ENCODE measurements at regions not wholly inside any gene's neighbourhood (a gene's known extent, or its start where the extent isn't known, plus 50 kb on each side); places are given as distances from the start of the nearest gene placed in this dataset.

DNA sequence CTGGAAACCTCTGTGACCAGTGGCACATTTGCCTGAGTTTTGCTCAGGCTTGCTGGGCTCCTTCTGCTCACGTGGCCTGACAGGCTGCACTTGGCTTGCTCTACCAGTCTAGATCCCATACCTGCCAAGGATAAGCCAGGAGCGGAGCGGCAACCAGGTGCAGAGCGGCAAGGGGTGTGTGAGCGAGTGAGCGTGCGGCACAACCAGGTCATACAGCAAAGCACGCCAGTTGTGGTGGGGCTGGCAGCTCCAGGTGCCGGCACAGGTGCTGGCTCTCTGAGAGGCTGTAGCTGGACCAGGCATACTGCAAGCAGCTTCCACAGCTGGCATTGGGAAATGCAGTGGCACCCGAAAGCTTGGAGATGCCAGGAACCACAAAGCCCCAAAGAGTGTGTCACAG is 1495.1 kb downstream of the PCDH7 start:
- H3K4me3 ChIP-seq (ENCODE audit: low read length) = no peak overlapping the region
- no peak for DNase-seq (ENCODE audit: low read depth, low spot score)

DNA sequence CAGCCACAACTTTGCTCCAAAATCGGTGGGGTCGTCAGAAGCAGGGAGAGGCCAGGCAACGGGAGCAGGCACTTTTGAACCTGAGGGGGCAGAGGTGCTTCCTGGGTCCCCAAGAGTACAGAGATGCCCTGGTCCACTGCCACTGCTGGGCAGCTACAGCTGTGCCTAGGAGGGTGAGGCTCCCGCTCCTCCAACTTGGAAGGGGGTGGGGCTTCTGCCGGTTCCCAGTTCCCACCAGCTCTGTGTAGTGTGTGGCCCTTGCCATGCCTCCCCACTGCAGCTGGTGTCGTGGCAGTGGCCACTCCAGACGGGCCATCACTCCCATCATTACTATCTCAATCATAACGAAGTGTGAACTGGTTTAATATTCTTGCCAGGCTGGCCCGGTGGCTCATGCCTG is 1496.3 kb downstream of the PCDH7 start:
- H3K4me3 ChIP-seq (ENCODE audit: low read length) = no peak overlapping the region
- no peak for DNase-seq (ENCODE audit: low read depth, low spot score)

DNA sequence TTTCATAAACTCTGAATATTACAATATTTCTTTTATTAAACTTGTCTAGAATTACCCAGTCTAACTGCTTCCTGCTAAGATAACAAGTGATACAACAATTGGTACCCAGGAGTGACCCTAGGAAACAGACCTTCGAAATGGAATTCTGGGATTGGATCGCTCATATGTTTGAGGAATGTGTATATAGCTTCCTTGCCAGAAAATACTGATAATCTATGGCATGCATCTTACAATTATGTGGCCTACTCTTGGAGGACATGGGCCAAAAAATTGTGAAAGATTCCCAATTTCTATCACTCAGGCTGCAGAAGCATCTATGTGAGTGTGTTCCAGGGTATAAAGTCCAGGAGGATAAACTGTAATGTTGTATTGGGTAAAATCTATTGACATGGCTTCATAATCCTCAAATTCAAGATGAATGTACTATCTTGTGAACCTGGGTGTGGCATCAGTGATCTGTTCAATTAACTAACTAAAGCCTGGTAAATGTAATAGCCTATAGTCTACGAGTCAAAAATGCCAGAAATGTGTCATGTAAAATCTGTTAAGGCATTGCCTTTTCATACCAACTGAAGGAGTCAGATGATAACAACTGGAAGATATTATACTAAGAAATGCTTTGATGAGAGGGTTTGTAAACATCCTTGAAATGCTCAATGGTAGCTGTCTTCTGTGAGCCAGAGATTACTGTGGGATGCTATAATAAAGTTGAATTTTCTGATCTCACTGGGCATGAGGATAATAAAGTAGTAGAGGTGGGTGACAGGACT is 1499.3 kb downstream of the PCDH7 start:
- DNase-seq (ENCODE audit: low read depth, low spot score) = no peak
- H3K4me3 ChIP-seq (ENCODE audit: low read length) = no peak overlapping the region

DNA sequence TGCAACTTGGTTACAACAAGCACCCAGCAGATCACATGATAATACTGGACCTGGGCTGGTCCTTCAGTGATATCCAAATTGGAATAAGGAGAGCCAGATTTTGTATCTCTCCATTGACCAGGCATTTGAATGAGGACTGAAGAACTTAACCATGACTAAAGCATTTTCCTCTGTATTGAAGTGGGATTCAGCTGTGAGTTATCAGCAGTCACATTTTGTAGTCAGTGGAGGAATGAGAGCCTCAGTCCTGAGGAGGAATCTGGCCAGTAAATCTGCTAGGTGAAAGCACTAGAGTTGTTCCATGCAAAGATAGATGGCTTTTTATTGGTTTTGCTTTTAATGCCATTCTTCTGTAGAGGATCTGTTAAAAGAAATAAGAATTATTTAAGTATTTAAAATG is 1506.0 kb downstream of the PCDH7 start:
- no peak for DNase-seq (ENCODE audit: low read depth, low spot score)
- H3K4me3 ChIP-seq (ENCODE audit: low read length) = no peak overlapping the region

DNA sequence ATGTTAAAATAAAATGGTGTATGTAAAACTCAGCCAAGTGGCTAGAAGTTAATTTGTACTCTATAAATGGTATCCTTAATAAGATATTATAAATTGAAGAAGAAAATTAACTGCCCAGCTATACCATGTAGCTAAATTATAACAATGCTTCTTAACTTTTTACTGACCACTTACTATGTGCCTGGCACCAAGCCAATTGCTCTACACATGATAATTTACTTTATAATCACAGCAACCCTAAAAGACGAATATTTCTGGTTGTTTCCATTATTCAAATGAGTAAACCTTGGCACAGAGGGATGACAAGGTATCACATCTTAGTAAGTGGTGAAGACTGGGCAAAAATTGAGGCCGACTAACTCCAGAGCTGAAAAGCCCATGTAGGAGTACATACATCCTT is 1506.6 kb downstream of the PCDH7 start:
- no peak for DNase-seq (ENCODE audit: low read depth, low spot score)

DNA sequence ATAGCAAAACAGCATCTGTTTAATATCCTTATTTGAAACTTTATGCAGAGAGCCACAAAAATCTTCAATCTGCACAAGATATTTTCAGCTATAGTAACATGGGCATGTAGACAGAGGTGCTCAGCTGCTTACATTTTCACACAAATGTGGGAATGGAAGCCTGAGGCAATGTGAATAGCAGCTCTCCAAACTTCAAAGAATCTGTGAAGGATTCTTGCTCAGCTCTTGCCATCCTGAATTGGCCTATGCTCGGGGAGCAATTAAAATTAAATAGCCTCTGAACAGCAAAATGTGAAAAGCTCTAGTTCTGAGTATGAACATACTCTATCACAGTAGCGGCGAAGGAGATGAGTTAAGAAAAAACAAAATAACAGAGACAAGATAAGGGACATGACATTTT is 1523.8 kb downstream of the PCDH7 start:
- no peak overlapping the region for H3K4me3 ChIP-seq (ENCODE audit: low read length)
- DNase-seq (ENCODE audit: low read depth, low spot score) = no peak

More for the DNA sequence above, 1506.6 kb downstream of the PCDH7 start:
- no peak overlapping the region for H3K4me3 ChIP-seq (ENCODE audit: low read length)

DNA sequence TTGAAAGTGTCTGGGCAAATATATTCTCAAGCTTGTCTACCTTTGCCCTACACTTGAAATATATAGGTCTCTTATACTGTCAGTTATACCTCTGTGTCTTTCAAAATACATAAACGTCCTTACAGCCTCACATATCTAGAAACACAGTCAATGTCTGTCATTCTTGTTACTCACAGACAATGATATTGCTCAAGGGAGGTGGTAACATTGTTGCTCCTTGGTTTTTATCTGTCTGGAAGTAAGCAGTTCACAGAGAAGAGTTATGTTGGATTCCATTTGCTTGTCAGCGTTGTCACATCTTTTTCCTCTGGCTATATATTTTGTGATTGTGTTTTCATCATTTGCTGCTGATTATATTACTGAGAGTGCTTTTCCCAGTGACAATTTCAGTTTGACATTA is 1528.9 kb downstream of the PCDH7 start:
- no peak for DNase-seq (ENCODE audit: low read depth, low spot score)
- no peak overlapping the region for H3K4me3 ChIP-seq (ENCODE audit: low read length)

DNA sequence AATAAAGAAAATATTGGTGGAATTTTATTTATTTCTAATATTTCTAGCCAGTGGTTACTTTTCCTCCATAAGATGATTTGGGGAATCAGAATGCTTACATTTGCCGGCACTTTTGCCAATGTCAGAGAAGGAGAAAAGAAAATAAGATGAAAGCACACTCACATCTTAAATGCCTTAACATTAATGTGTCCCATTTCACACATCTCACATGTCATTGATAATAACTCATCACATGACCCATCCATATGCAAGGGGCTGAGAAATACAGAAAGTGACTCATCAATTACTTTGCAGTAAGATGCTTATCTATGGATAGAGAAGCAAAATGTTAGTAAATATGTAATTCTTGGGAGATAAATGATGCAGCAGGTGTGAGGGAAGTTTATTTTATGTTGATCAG is 1531.0 kb downstream of the PCDH7 start:
- DNase-seq (ENCODE audit: low read depth, low spot score) = no peak
- H3K4me3 ChIP-seq (ENCODE audit: low read length) = no peak overlapping the region

DNA sequence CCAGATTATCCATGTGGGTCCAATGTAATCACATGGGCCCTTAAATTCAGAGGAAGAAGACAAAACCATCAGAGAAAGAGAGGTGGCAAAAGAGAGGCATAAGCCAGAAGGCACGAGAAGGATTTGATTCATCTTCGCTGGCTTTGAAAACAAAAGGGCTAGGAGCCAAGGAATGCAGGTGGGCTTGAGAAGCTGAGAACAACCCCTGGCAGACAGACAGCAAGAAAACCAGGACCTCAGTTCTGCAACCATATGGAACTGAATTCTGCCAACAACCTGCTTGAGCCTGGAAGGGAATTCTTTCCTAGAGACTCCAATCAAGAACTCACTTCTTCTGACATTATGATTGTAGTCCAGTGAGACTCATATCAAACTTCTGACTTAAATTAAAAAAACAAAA is 1531.8 kb downstream of the PCDH7 start:
- no peak for DNase-seq (ENCODE audit: low read depth, low spot score)
- H3K4me3 ChIP-seq (ENCODE audit: low read length) = no peak overlapping the region

DNA sequence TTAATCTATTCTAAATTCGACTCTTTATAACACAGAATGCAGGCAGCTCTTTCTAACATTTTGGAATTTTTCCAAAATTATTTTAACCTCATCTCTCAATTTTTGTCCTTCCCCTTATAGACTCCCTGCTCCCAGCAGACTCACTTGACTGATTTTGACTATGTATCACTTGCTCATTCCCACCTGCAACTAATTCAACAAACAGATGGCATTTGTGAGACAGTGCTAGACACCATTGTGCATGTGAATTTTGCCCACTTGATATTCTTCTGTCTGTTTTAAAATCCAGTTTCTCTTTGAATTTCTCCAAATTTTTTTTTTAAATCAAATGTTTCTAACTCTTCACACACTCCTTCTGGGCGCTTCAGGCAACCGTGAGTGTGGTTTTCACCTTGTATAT is 1534.0 kb downstream of the PCDH7 start:
- DNase-seq (ENCODE audit: low read depth, low spot score) = no peak
- H3K4me3 ChIP-seq (ENCODE audit: low read length) = no peak overlapping the region

DNA sequence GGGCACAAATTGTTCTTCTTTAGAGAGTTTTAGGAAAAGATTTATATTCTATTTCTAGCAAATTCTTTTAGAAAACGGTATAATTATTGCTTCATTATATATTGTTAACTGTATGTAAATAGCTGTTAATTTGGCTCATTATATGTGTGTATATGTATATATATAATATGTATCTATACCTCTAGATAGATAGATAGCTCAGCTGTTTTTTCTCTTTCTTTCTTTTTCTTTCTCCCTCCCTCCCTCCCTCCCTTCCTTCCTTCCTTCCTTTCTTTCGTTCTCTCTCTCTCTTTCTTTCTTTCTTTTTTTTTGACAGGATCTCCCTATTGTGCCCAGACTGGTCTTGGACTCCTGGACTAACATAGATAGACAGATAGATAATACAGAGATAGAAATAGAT is 1538.8 kb downstream of the PCDH7 start:
- H3K4me3 ChIP-seq (ENCODE audit: low read length) = no peak overlapping the region

DNA sequence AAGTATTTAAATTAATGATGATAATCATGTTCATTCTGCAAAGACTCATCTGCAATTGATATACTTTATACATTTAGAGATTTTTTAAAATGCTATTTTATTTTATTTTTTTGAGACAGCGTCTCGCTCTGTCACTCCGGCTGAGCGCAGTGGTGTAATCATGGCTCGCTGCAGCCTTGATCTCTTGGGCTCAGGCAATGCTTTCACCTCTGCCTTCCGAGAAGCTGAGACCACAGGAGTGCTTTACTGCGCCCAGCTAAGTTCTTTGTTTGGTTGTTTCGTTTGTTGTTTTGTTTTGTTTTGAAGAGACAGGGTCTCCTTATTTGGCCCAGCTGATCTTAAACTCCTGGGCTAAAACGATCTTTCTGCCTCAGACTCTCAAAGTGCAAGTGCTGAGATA is 1541.0 kb downstream of the PCDH7 start:
- no peak for DNase-seq (ENCODE audit: low read depth, low spot score)
- no peak overlapping the region for H3K4me3 ChIP-seq (ENCODE audit: low read length)

More for the DNA sequence above, 1538.8 kb downstream of the PCDH7 start:
- no peak for DNase-seq (ENCODE audit: low read depth, low spot score)

DNA sequence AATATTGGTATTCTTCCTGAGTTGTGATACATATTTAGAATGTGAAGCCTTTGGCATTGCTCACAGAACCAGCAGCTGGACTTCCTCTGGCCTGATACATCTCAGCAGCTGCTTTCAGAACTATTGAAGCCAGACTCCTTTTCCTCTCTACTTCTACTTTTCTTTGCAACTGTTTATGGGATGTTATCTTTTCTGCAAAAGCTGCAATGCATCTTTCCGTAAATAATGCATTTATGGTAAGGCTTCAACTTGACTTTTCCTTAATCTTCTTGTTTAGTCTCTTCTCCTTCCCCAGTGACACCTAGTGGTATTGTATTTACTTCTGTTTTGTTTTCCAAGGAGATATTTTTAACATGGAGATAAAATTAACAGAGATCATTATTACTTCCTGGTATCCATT is 1548.7 kb downstream of the PCDH7 start:
- H3K4me3 ChIP-seq (ENCODE audit: low read length) = no peak overlapping the region
- no peak for DNase-seq (ENCODE audit: low read depth, low spot score)

DNA sequence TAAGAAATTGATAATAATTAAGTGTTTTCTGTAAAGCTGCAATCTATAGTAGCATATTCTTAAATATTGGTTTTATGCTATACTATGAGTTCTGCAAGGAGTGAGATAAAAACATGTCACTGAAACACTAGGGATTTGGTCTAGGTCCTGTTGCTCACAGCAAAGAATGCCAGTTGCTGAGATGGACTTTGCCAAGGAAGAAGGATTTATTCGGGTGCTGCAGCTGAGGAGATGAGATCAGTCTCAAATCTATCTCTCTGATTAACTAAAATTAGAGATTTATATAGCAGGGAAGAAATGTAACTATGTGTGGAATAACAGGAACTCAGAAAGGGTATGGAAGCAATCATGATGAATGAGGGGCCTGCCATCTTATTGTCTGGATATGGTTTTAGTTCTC is 1569.9 kb downstream of the PCDH7 start:
- H3K4me3 ChIP-seq (ENCODE audit: low read length) = no peak overlapping the region
- no peak for DNase-seq (ENCODE audit: low read depth, low spot score)

DNA sequence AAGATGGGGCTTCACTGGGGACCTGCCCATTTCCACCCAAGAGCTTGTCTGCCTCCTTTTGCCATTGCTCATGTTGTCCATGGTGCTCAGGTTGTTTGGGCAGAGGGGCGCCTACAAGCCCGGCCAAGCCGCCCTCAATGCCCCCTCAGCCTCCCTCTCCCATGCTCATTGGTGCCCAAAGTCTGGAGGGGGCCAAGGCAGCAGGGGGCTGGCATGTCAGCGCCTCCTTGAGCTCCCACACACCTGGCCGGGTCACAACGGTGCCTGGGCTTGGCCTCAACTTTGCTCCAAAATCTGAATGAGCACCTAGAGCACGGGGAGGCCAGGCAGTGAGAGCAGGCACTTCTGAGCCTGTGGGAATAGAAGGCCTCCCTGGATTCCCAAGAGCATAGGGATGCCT is 1598.8 kb downstream of the PCDH7 start:
- no peak for DNase-seq (ENCODE audit: low read depth, low spot score)
- no peak overlapping the region for H3K4me3 ChIP-seq (ENCODE audit: low read length)

DNA sequence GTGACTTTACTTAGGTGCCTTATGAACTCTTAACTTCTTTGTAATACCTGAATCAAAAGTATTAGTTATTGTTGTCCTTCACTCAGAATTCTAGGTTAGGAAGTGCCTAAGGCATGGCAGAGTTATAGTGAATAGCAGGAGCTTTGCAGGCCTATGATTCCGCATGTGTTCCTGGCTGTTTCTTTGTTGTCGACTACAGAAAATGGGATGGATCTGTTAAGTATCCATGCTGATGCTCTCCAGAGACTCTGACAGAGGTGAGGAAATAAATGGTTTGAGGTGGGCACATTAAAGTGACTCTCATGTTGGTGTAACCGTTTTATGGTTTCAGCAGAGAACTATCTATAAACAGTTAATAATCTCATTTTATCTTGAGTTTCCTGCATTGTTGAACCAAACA is 1601.3 kb downstream of the PCDH7 start:
- DNase-seq (ENCODE audit: low read depth, low spot score) = no peak
- H3K4me3 ChIP-seq (ENCODE audit: low read length) = no peak overlapping the region

DNA sequence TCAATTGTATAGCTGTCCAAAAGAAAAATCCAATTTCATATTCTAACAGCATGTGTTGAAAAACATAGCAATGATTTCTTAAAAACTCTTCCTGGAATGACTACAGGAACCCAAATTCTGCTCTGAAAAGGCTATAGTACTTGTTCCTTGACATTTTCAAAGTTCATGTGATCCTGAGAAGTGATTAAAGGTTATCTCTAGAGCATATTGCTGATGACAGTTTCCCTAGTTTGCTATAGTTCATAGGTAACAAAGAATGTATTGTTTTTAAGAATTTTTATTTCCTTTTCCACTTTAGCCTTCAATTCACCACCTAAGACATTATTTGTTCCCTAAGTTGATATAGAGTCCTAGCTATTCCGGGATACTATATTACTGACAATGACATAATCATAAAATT is 1614.6 kb downstream of the PCDH7 start:
- no peak overlapping the region for H3K4me3 ChIP-seq (ENCODE audit: low read length)
- DNase-seq (ENCODE audit: low read depth, low spot score) = no peak

DNA sequence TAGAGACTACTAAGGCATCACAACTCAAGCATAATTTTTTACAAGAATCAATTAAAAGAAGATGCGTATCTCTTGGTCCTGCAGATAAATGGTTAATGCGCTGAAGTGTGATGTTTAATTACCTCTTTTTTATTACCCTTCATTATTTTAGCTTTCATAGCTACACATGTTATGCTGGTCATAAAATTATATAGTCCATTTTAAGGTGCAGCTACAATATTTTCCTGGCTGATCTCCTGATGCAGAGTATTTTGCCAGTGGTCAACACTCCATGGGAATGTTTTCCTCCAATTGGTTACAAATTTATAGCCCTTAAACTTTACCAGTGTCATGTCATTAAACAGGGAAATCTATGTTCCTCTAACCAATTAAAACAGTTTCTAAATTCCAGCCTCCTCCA is 1617.2 kb downstream of the PCDH7 start:
- DNase-seq (ENCODE audit: low read depth, low spot score) = no peak
- H3K4me3 ChIP-seq (ENCODE audit: low read length) = no peak overlapping the region

DNA sequence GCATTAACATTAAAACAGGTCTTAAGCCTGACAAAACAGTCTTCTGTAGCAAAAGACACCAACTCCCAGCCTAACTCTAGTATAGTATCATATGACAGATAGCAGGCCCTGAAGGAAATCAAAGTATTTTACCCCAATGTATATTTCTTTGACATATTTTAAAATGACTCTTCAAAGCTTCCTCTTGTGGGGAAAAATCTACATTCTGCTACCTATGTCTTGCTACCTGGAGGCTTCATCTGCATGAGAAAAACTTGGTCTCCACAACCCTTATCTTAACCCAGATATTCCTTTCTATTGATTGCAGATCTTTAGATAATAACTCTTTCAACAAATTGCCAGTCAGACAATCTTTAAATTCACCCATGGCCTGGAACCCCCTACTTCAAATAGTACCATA is 1620.4 kb downstream of the PCDH7 start:
- H3K4me3 ChIP-seq (ENCODE audit: low read length) = no peak overlapping the region
- DNase-seq (ENCODE audit: low read depth, low spot score) = no peak

DNA sequence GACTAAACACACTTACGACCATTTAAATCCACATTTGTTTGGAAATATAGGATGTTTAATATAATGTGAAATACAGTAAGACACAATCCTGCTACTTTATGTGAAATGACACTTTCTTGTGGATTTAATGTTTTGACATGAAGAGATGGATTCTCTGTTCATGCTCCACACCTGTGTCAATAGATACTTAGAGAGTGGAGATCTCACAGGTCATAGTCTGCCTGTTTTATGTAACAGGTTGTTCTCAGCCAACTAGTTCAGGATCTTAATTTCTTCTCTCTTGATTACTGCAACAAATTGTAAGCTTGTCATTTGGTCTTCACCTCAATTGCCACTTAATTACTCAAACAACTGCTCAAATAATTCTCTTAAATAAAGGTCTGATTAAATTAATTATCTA is 1621.2 kb downstream of the PCDH7 start:
- H3K4me3 ChIP-seq (ENCODE audit: low read length) = no peak overlapping the region
- DNase-seq (ENCODE audit: low read depth, low spot score) = no peak

DNA sequence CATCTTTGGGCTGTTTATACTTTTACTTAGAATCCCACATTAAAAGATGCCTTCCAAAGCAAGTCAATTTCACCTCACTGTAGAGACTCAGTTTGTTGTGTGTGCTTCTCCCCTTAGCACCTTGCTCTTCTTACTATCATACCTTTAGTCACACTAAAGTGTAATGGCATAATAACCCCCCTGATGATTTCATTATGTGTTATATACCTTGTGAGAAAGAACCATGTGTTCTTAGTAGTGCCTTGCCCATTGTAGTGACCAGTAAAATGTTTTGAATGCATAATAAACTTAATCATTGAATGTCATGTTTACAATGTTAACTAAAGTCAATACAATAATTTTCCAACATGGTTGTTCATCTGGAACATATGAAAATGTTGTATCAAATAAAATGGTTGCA is 1621.9 kb downstream of the PCDH7 start:
- no peak overlapping the region for H3K4me3 ChIP-seq (ENCODE audit: low read length)
- DNase-seq (ENCODE audit: low read depth, low spot score) = no peak

DNA sequence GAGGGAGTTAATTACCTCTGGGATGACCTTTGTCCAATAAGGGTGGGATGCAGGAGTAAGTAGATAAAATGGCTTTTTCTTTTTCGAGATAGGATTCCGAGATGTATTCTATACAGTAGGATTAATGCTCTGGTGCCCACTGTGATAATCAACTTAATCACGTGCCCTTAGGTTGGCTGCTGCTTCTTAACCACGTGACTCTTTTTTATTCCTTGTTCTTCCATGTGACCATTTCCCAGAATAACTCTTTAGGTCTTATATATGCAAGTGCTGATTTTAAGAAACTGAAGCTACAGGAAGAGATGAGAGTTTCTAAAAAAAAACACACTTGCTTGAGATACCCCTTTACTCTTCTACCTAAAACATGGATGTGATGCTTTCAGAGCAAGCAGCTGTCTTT is 1628.9 kb downstream of the PCDH7 start:
- no peak overlapping the region for H3K4me3 ChIP-seq (ENCODE audit: low read length)
- DNase-seq (ENCODE audit: low read depth, low spot score) = no peak
